Type B pancreatic cell (in vitro differentiated cells): ENCODE measurements at regions not wholly inside any gene's neighbourhood (a gene's known extent, or its start where the extent isn't known, plus 50 kb on each side); places are given as distances from the start of the nearest gene placed in this dataset.

ENCODE experiments used
- DNase-seq: peaks from one replicate; pipeline ENCODE4 v3.0.0; 2021; ENCODE audit warnings: mixed read lengths; ENCODE audit not compliant: unreplicated experiment; ENCODE audit errors: extremely low spot score
- H3K27ac Mint-ChIP-seq: 2 replicates; pipeline ENCODE4 v1.8.0; 2021; ENCODE audit warnings: mild to moderate bottlenecking, mixed read lengths
- H3K27me3 Mint-ChIP-seq: 2 replicates; pipeline ENCODE4 v1.8.0; 2021; ENCODE audit warnings: mixed read lengths
- H3K36me3 Mint-ChIP-seq: 2 replicates; pipeline ENCODE4 v1.8.0; 2021; ENCODE audit warnings: mixed read lengths
- H3K4me1 Mint-ChIP-seq: one replicate; pipeline ENCODE4 v1.8.0; 2021; ENCODE audit warnings: mixed read lengths; ENCODE audit not compliant: unreplicated experiment
- H3K4me3 Mint-ChIP-seq: 2 replicates; pipeline ENCODE4 v1.8.0; 2021; ENCODE audit warnings: mild to moderate bottlenecking, mixed read lengths
- H3K9me3 Mint-ChIP-seq: 2 replicates; pipeline ENCODE4 v1.8.0; 2021; ENCODE audit warnings: mixed read lengths
- CTCF ChIP-seq: fragments of 200-600 bp; sonication (generic); conservative IDR thresholded peaks from 2 replicates; pipeline ENCODE4 v1.5.0; 2021; ENCODE audit warnings: antibody characterized with exemption, mild to moderate bottlenecking

DNA sequence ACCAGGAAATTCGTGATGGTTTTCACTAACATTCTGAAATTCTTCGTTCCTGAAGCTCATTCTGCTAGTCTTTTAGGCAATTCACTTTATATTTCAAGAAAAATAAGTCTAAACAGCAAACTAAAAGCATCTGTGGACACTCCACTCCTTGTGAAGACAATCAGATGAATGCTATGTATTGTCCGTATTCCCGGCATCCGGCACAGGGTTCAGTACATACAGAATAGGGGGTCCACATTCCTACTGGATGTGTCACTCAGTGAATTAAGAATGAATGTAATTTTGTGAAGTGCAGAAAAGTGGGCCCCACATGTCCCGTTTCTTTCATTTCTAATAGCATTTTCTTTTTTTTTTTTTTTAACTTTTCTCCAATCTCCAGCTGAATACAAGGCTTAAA, 241.3 kb downstream of the GRIN2B start:
- H3K4me3 Mint-ChIP-seq, result no peak overlapping the region
- H3K36me3 Mint-ChIP-seq, result peaks cover 3% of the 10 kb centered on the region
- H3K4me1 Mint-ChIP-seq, result peaks cover 9% of the 10 kb centered on the region
- TF ChIP-seq CTCF, result no peak
- H3K27ac Mint-ChIP-seq, result no peak overlapping the region
- no peak for DNase-seq
- H3K9me3 Mint-ChIP-seq, result no peaks in the 10 kb centered on the region
- H3K27me3 Mint-ChIP-seq, result peaks cover 40% of the 10 kb centered on the region

GRCh38 chr12:13735734-13736133, 245.7 kb downstream of the GRIN2B start:
- DNase-seq, result no peak
- no peak overlapping the region for H3K4me3 Mint-ChIP-seq
- H3K27me3 Mint-ChIP-seq, result peaks cover 38% of the 10 kb centered on the region
- H3K9me3 Mint-ChIP-seq, result no peaks in the 10 kb centered on the region
- H3K27ac Mint-ChIP-seq, result no peak overlapping the region
- TF ChIP-seq CTCF, result no peak
- H3K36me3 Mint-ChIP-seq, result peaks cover 3% of the 10 kb centered on the region
- H3K4me1 Mint-ChIP-seq, result peaks cover 6% of the 10 kb centered on the region

- no peak for DNase-seq
Measured at GRCh38 chr12:13734584-13735152, 246.7 kb downstream of the GRIN2B start.

DNA sequence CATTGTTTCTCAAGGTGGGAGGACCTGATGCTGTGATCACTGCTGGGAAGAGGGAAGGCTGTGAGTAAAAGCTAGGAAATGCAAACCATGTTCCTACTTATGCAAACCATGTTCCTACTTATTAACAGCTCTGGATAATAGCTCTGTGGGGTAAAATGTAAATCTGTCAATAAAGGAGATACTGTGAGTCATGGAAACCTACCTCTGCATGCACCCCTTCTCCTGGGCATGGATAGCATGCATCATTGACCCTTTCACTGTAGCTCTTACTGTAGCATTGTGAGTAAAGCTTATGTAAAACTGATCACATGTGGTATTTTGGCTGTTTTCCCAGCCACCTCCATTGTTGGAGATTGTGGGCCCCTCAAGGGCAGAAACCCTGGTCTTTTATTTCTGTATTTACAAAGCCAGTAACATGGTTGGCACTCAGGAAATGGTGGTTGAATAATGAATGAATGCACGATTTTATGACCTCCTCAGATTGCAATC, 253.7 kb downstream of the GRIN2B start:
- H3K36me3 Mint-ChIP-seq, result no peaks in the 10 kb centered on the region
- no peak for DNase-seq
- H3K4me3 Mint-ChIP-seq, result no peak overlapping the region
- no peaks in the 10 kb centered on the region for H3K9me3 Mint-ChIP-seq
- H3K27me3 Mint-ChIP-seq, result peaks cover 44% of the 10 kb centered on the region
- no peaks in the 10 kb centered on the region for H3K4me1 Mint-ChIP-seq
- no peak overlapping the region for H3K27ac Mint-ChIP-seq
- TF ChIP-seq CTCF, result no peak

More at GRCh38 chr12:13734584-13735152, 246.7 kb downstream of the GRIN2B start:
- H3K4me1 Mint-ChIP-seq, result peaks cover 4% of the 10 kb centered on the region
- H3K27me3 Mint-ChIP-seq, result peaks cover 37% of the 10 kb centered on the region
- H3K27ac Mint-ChIP-seq, result no peak overlapping the region
- no peak for TF ChIP-seq CTCF
- H3K36me3 Mint-ChIP-seq, result no peaks in the 10 kb centered on the region
- H3K9me3 Mint-ChIP-seq, result no peaks in the 10 kb centered on the region
- no peak overlapping the region for H3K4me3 Mint-ChIP-seq

DNA sequence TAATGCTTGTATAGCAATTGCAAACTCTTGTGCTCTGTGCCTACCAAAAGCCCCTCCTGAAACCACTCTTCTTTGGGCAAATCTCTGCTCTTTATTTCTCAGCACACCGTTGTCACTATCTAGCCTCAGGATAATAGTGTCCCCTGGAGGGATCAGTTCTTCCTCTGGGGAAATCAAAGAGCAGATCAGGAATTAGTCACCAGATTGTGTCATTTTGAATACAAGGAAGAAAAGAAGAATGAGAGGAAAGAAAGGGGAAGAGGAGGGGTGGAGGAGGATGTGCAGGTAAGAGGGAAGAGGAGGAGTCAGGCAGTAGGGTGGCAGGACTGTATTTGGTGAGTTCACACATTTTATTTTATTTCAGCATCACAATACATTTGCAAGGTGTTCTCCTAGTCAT, 256.4 kb downstream of the GRIN2B start:
- no peaks in the 10 kb centered on the region for H3K36me3 Mint-ChIP-seq
- peaks cover 60% of the 10 kb centered on the region for H3K27me3 Mint-ChIP-seq
- no peak overlapping the region for H3K27ac Mint-ChIP-seq
- no peak overlapping the region for H3K4me3 Mint-ChIP-seq
- H3K4me1 Mint-ChIP-seq, result no peaks in the 10 kb centered on the region
- no peaks in the 10 kb centered on the region for H3K9me3 Mint-ChIP-seq
- no peak for TF ChIP-seq CTCF
- DNase-seq, result no peak

DNA sequence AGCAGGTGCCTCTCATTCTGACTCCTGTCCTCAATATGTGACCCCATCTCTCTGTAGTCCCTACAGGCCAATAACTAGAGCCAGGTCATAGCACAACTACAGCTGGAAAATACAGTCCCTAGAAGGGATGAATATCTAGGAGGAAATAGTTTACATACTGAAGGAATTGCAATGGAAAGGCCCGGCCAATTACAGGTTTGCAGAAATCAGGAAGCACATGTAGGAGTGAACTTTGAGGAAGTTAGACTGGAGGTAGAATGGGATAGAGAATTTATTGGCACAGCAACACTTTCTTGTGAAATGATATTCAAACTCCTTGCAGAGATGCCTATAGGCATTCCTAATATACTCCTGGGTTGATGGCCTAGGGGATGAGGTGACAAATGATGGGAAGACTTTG, 257.3 kb downstream of the GRIN2B start:
- Mint-ChIP-seq H3K4me3 (no peak overlapping the region), H3K9me3 (no peaks in the 10 kb centered on the region), H3K4me1 (no peaks in the 10 kb centered on the region), H3K27me3 (peaks cover 56% of the 10 kb centered on the region), H3K27ac (no peak overlapping the region), H3K36me3 (no peaks in the 10 kb centered on the region)
- TF ChIP-seq CTCF, result no peak
- DNase-seq, result no peak
